ENCODE measurements at regions not wholly inside any gene's neighbourhood (a gene's known extent, or its start where the extent isn't known, plus 50 kb on each side); places are given as distances from the start of the nearest gene placed in this dataset.

DNA sequence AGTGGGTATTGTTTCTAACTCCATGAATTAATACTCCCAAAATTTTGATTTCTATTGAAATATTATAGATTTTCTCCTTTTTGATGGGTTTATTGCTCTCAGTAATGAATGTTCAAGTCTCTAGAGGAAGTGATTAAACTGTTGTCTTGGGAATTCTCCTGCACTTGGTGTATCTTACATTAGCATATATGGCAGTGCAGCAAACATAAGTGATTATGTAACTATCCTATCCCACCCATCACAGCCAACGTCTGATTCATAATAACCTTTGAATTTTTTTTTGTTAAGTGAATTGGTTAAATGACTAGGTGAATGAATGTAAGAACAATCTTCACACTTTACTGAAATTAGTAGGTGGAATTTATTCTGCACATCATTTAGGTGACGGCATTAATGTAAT is 483.7 kb downstream of the TAF11L14 start:
- no peaks in the 10 kb centered on the region for H3K9me3 ChIP-seq (ENCODE audit: control insufficient read depth, low read depth, low read length)
- no peak overlapping the region for H3K4me3 ChIP-seq (ENCODE audit: control insufficient read depth in 2 of 3, extremely low read depth in 1 of 3, insufficient read depth in 2 of 3, low read depth in 1 of 3, low read length in 3 of 3)
- no peaks in the 10 kb centered on the region for H4K20me1 ChIP-seq (ENCODE audit: control insufficient read depth, extremely low read depth, insufficient read depth, low read length)
- FAIRE-seq (no peak), DNase-seq (ENCODE audit: low read depth, low spot score) (no peak)
- H3K9me1 ChIP-seq (ENCODE audit: control insufficient read depth, extremely low read depth, insufficient read depth, low read length), result no peaks in the 10 kb centered on the region
- H3K79me2 ChIP-seq (ENCODE audit: control insufficient read depth, insufficient read depth, low read length), result no peaks in the 10 kb centered on the region
- H3K9ac ChIP-seq (ENCODE audit: control insufficient read depth, extremely low read depth, insufficient read depth, low read length), result no peak overlapping the region
- no peaks in the 10 kb centered on the region for H3K4me1 ChIP-seq (ENCODE audit: control insufficient read depth, extremely low read depth, insufficient read depth, low read length)
- dilution Hi-C loops (cut with MboI; ENCODE audit: extremely low pct_ligation_motif_present, low sequenced_read_pairs), result no loop called here
- no peaks in the 10 kb centered on the region for H3K27me3 ChIP-seq (ENCODE audit: control insufficient read depth, extremely low read depth, insufficient read depth, low read length)
- no peak overlapping the region for H2AFZ ChIP-seq (ENCODE audit: control insufficient read depth, low read length)
- H3K4me2 ChIP-seq (ENCODE audit: control insufficient read depth, extremely low read depth, insufficient read depth, low read depth, low read length), result no peak overlapping the region
- no peak overlapping the region for H3K27ac ChIP-seq (ENCODE audit: control insufficient read depth, insufficient read depth, low read length)
- TF ChIP-seq, protein P1, sequence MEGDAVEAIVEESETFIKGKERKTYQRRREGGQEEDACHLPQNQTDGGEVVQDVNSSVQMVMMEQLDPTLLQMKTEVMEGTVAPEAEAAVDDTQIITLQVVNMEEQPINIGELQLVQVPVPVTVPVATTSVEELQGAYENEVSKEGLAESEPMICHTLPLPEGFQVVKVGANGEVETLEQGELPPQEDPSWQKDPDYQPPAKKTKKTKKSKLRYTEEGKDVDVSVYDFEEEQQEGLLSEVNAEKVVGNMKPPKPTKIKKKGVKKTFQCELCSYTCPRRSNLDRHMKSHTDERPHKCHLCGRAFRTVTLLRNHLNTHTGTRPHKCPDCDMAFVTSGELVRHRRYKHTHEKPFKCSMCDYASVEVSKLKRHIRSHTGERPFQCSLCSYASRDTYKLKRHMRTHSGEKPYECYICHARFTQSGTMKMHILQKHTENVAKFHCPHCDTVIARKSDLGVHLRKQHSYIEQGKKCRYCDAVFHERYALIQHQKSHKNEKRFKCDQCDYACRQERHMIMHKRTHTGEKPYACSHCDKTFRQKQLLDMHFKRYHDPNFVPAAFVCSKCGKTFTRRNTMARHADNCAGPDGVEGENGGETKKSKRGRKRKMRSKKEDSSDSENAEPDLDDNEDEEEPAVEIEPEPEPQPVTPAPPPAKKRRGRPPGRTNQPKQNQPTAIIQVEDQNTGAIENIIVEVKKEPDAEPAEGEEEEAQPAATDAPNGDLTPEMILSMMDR (optimal IDR thresholded peaks at IDR 0.05 in 1 of 3, IDR thresholded peaks at IDR 0.05 in 1 of 3, conservative IDR thresholded peaks at IDR 0.05 in 1 of 3; ENCODE audit: extremely low read depth in 1 of 3, insufficient read depth in 2 of 3, low read length in 3 of 3), result no peak
- TF ChIP-seq EZH2 (IDR thresholded peaks at IDR 0.05; ENCODE audit: low read length), result no peak
- H3K36me3 ChIP-seq (ENCODE audit: control insufficient read depth in 2 of 2, extremely low read depth in 1 of 2, insufficient read depth in 2 of 2, low read length in 2 of 2), result no peaks in the 10 kb centered on the region

DNA sequence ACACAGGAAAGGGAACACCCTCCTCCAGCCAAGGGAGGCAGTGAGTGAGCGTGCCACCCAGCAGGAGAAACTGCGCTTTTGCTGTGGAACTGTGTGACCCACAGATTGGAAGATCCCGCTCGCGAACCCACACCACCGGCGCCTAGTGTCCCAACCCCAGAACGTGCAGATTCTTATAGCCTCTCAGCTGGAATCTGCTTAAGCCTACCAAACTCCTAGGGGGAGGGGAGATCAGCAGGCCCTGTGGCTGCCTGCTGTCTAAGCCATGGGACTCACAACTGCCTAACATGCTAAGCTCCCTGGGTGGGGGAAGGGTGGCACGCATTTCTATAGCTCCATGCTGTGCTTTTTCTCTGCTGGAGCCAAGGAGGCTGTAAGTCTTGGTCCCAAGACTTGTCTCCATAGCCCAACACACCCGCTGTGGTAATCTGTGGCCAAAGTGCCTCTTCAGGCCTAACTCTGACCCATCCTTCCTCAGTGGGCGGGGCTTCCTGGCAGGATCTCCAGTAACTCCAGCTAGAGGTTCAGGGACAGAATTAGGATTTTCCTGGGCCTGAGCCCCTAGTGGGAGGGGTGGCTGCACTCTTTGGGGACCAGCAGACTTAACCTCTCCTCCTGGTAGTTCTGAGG is 485.0 kb downstream of the TAF11L14 start:
- Histone ChIP-seq H3K4me2 (ENCODE audit: control insufficient read depth, extremely low read depth, insufficient read depth, low read depth, low read length) (no peak overlapping the region), H3K4me1 (ENCODE audit: control insufficient read depth, extremely low read depth, insufficient read depth, low read length) (no peaks in the 10 kb centered on the region), H3K9me3 (ENCODE audit: control insufficient read depth, low read depth, low read length) (no peaks in the 10 kb centered on the region), H3K36me3 (ENCODE audit: control insufficient read depth in 2 of 2, extremely low read depth in 1 of 2, insufficient read depth in 2 of 2, low read length in 2 of 2) (no peaks in the 10 kb centered on the region), H3K9ac (ENCODE audit: control insufficient read depth, extremely low read depth, insufficient read depth, low read length) (no peak overlapping the region), H4K20me1 (ENCODE audit: control insufficient read depth, extremely low read depth, insufficient read depth, low read length) (no peaks in the 10 kb centered on the region), H3K9me1 (ENCODE audit: control insufficient read depth, extremely low read depth, insufficient read depth, low read length) (no peaks in the 10 kb centered on the region), H3K79me2 (ENCODE audit: control insufficient read depth, insufficient read depth, low read length) (no peaks in the 10 kb centered on the region), H3K4me3 (ENCODE audit: control insufficient read depth in 2 of 3, extremely low read depth in 1 of 3, insufficient read depth in 2 of 3, low read depth in 1 of 3, low read length in 3 of 3) (no peak overlapping the region), H2AFZ (ENCODE audit: control insufficient read depth, low read length) (no peak overlapping the region), H3K27me3 (ENCODE audit: control insufficient read depth, extremely low read depth, insufficient read depth, low read length) (no peaks in the 10 kb centered on the region), H3K27ac (ENCODE audit: control insufficient read depth, insufficient read depth, low read length) (no peak overlapping the region)
- no peak for DNase-seq (ENCODE audit: low read depth, low spot score)
- TF ChIP-seq EZH2 (IDR thresholded peaks at IDR 0.05; ENCODE audit: low read length), result no peak
- TF ChIP-seq, protein P1 (optimal IDR thresholded peaks at IDR 0.05 in 1 of 3, IDR thresholded peaks at IDR 0.05 in 1 of 3, conservative IDR thresholded peaks at IDR 0.05 in 1 of 3; ENCODE audit: extremely low read depth in 1 of 3, insufficient read depth in 2 of 3, low read length in 3 of 3), result no peak
- no peak for FAIRE-seq
- dilution Hi-C loops (cut with MboI; ENCODE audit: extremely low pct_ligation_motif_present, low sequenced_read_pairs), result no loop called here
